Stomach (tissue), 8 donors: ENCODE measurements at regions not wholly inside any gene's neighbourhood (a gene's known extent, or its start where the extent isn't known, plus 50 kb on each side); places are given as distances from the start of the nearest gene placed in this dataset.
A peak's percentile ranks its signal among the peaks of the same experiment; 100 is the strongest.

Experiments used
- DNase-seq, 2 donors: peaks; one replicate each; pipeline versions ENCODE4 v3.0.0 to v3.0.0-alpha.2; 2013 to 2019
- H3K27ac ChIP-seq, 5 donors: fragments of 200-600 bp in 4 of 5; sonication (generic) in 4 of 5; one replicate each; pipeline ENCODE4 v1.5.1; 2013 to 2019; ENCODE audit warnings: mild to moderate bottlenecking in 1 of 5, moderate library complexity in 1 of 5
- H3K27me3 ChIP-seq, 3 donors: fragments of 200-600 bp; sonication (generic); one replicate each; pipeline ENCODE4 v1.5.1; 2017 to 2019; ENCODE audit warnings: mixed run types in 1 of 3
- H3K36me3 ChIP-seq, 4 donors: fragments of 200-600 bp; sonication (generic); 1 replicate in 3 of 4; 2 replicates in 1 of 4; pipeline ENCODE4 v1.5.1; 2016 to 2019
- H3K4me1 ChIP-seq, 4 donors: fragments of 200-600 bp; sonication (generic); one replicate each; pipeline ENCODE4 v1.5.1; 2016 to 2019
- H3K4me3 ChIP-seq, 4 donors: fragments of 200-600 bp; sonication (generic) in 3 of 4; one replicate each; pipeline ENCODE4 v1.5.1; 2016 to 2019; ENCODE audit warnings: mild to moderate bottlenecking in 1 of 4
- H3K9me3 ChIP-seq, 4 donors: fragments of 200-600 bp; sonication (generic); one replicate each; pipeline ENCODE4 v1.5.1; 2016 to 2019
- EP300 ChIP-seq: sonication (generic); formaldehyde crosslinking; IDR thresholded peaks from one replicate; pipeline ENCODE4 v1.6.1; 2017; ENCODE audit warnings: antibody characterized with exemption
- POLR2A ChIP-seq, 4 donors: fragments of 450-650 bp; IDR thresholded peaks; one replicate each; pipeline ENCODE4 v1.6.1; 2016; ENCODE audit warnings: antibody characterized with exemption in 4 of 4, control low read depth in 2 of 4, mild to moderate bottlenecking in 1 of 4, moderate library complexity in 1 of 4
- POLR2AphosphoS5 ChIP-seq, 3 donors: sonication (generic); formaldehyde crosslinking; IDR thresholded peaks; one replicate each; pipeline ENCODE4 v1.6.1; 2016; ENCODE audit warnings: antibody characterized with exemption in 3 of 3
- whole genome bisulfite sequencing, 5 donors: extraction: QIAGEN DNeasy Blood & Tissue Kit in 3 of 5; methylation state at CpG; one replicate each; pipeline versions ENCODE4 v1.1.5 to v1.1.7; 2013 to 2018; 5-methylcytosine and 5-hydroxymethylcytosine counted together
- intact Hi-C: fragments of 100-400 bp; cut with DNase I; formaldehyde crosslinking; loops from one replicate; pipeline ENCODE4 v1.15.1; 2023; ENCODE audit warnings: low total_unique reads
- TF ChIP-seq, protein P1 (sequence below), 7 experiments: fragments of 450-650 bp in 4 of 7; fragments of 200-600 bp in 3 of 7; sonication (generic) in 3 of 7; IDR thresholded peaks; one replicate each; pipeline ENCODE4 v1.5.1; 2016 to 2019; ENCODE audit warnings: antibody characterized with exemption in 7 of 7, control low read depth in 2 of 7, mild to moderate bottlenecking in 1 of 7
- donor health status: healthy with polysubstance abuse.
- donor health status: Bipolar disorder and iron deficiency.
- donor health status: healthy.

DNA sequence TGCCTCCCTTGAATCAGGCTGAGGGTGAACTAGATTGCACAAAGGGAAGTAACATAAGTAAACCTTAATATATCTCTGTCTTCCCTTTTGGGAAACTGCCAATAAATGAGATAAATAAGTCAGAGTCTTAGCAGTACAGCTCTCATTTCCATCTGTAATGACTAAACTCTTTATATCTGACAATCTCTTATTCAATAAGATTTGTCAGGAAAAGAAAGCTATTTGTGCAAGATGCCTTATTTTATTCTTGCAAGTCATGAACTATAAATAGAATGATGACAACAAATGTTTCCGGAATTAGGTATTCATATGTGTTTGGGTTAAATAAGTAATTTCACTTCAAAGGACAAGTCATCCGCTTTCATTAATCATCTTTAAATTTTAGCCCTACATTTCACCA lies 229.2 kb downstream of the PTGER3 start:
- Histone ChIP-seq H3K36me3 (no peaks in the 10 kb centered on the region), H3K9me3 (no peaks in the 10 kb centered on the region), H3K4me1 (no peaks in the 10 kb centered on the region), H3K27ac (no peak overlapping the region), H3K4me3 (no peak overlapping the region), H3K27me3 (no peaks in the 10 kb centered on the region)
- DNase-seq, result peak in 1 of 2 donors; percentile 7
- WGBS, 5 donors, result 64 to 80% (median 67%) methylated on average over 2 of the region's 2 CpGs
- TF ChIP-seq EP300 (no peak), POLR2AphosphoS5 (IDR thresholded peaks at IDR 0.05) (no peak), POLR2A (IDR thresholded peaks at IDR 0.05) (no peak)
- TF ChIP-seq, protein P1, sequence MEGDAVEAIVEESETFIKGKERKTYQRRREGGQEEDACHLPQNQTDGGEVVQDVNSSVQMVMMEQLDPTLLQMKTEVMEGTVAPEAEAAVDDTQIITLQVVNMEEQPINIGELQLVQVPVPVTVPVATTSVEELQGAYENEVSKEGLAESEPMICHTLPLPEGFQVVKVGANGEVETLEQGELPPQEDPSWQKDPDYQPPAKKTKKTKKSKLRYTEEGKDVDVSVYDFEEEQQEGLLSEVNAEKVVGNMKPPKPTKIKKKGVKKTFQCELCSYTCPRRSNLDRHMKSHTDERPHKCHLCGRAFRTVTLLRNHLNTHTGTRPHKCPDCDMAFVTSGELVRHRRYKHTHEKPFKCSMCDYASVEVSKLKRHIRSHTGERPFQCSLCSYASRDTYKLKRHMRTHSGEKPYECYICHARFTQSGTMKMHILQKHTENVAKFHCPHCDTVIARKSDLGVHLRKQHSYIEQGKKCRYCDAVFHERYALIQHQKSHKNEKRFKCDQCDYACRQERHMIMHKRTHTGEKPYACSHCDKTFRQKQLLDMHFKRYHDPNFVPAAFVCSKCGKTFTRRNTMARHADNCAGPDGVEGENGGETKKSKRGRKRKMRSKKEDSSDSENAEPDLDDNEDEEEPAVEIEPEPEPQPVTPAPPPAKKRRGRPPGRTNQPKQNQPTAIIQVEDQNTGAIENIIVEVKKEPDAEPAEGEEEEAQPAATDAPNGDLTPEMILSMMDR (IDR thresholded peaks at IDR 0.05), result no peak
- intact Hi-C loops, result no loop called here

GRCh38 chr1:70819231-70819630 lies 228.4 kb downstream of the PTGER3 start:
- Histone ChIP-seq H3K27me3 (no peaks in the 10 kb centered on the region), H3K27ac (no peak overlapping the region), H3K4me1 (no peaks in the 10 kb centered on the region), H3K36me3 (no peaks in the 10 kb centered on the region), H3K9me3 (no peaks in the 10 kb centered on the region), H3K4me3 (no peak overlapping the region)
- 69 to 84% (median 78%) methylated on average over 2 of the region's 2 CpGs for WGBS, 5 donors
- TF ChIP-seq POLR2A (IDR thresholded peaks at IDR 0.05), result no peak
- no peak for TF ChIP-seq POLR2AphosphoS5 (IDR thresholded peaks at IDR 0.05)
- TF ChIP-seq EP300, result no peak
- TF ChIP-seq, protein P1 (IDR thresholded peaks at IDR 0.05), result no peak
- no peak for DNase-seq
- intact Hi-C loops, result no loop called here

DNA sequence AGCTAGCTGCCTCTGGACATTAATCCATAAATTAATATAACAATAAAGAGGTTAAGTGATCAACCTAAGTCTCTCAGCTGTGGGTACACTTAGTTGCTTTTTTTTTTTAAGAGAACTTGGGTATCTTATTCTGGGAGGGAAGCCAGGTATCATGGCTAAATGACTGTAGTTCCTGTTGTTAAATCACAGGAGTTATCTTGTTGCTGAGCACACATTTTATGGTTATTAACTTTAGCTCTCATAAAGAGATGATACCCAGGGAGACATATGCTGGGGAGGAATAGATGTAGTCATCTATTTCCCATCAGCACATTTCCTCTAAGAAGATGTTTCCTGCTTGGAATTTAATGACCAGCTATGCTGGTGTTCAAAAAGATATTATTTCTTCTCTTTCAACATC lies 227.8 kb downstream of the PTGER3 start:
- intact Hi-C loops, result no loop called here
- no peak for TF ChIP-seq POLR2A (IDR thresholded peaks at IDR 0.05)
- no peak for TF ChIP-seq EP300
- no peak for TF ChIP-seq POLR2AphosphoS5 (IDR thresholded peaks at IDR 0.05)
- TF ChIP-seq, protein P1 (IDR thresholded peaks at IDR 0.05), result no peak
- Histone ChIP-seq H3K4me3 (no peak overlapping the region), H3K27ac (no peak overlapping the region), H3K9me3 (no peaks in the 10 kb centered on the region), H3K36me3 (no peaks in the 10 kb centered on the region), H3K4me1 (no peaks in the 10 kb centered on the region), H3K27me3 (no peaks in the 10 kb centered on the region)
- no peak for DNase-seq

DNA sequence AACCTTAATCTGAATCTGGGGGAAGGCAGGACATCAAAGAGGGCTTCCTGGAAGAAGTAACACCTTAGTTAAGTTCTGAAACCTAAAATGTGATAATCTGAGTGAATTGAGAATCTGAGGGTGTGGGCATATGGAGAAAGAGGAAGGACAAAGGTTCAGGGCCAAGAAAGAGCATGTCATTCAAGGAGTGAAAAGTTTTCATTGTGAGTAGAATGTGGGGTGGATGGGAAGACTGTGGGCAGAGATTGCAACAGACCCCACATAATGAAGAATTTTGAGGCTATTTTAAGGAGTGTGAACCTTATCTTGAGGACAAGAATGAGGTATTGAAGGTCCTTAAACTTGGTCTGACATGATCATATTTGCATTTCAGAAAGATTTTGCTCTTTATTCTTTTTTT lies 227.2 kb downstream of the PTGER3 start:
- DNase-seq, result no peak
- TF ChIP-seq, protein P1 (IDR thresholded peaks at IDR 0.05), result no peak
- TF ChIP-seq POLR2A (IDR thresholded peaks at IDR 0.05) (no peak), POLR2AphosphoS5 (IDR thresholded peaks at IDR 0.05) (no peak), EP300 (no peak)
- Histone ChIP-seq H3K4me3 (no peak overlapping the region), H3K36me3 (no peaks in the 10 kb centered on the region), H3K27me3 (no peaks in the 10 kb centered on the region), H3K4me1 (no peaks in the 10 kb centered on the region), H3K9me3 (no peaks in the 10 kb centered on the region), H3K27ac (no peak overlapping the region)
- intact Hi-C loops, result no loop called here

DNA sequence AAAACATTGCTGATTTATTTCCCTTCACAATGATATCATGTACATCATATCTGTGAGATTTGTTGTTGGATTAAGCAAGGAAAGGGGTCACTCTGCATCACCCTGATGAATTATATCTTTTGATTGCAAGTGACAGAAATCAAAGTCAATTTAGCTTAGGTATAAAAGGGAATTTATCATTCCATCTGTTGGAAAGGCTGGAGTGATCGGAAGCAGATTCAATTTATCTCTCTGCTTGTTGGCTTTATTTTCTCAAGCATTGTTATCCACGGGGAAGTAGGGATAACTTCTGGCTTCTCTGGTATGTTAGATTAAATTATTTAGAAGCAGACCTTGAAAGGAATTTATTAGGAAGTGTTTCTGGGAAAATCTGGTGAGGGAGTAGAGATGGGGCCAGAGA lies 226.6 kb downstream of the PTGER3 start:
- TF ChIP-seq, protein P1 (IDR thresholded peaks at IDR 0.05), result no peak
- TF ChIP-seq POLR2A (IDR thresholded peaks at IDR 0.05), result no peak
- no peak for TF ChIP-seq POLR2AphosphoS5 (IDR thresholded peaks at IDR 0.05)
- TF ChIP-seq EP300, result no peak
- no peaks in the 10 kb centered on the region for H3K4me1 ChIP-seq
- H3K27ac ChIP-seq, result no peak overlapping the region
- no peaks in the 10 kb centered on the region for H3K36me3 ChIP-seq
- H3K27me3 ChIP-seq, result no peaks in the 10 kb centered on the region
- DNase-seq, result no peak
- WGBS, 5 donors, result 38 to 48% (median 43%) methylated on average over 2 of the region's 2 CpGs
- intact Hi-C loops, result no loop called here
- H3K9me3 ChIP-seq, result no peaks in the 10 kb centered on the region
- no peak overlapping the region for H3K4me3 ChIP-seq
